Activated naive CD4-positive, alpha-beta T cell treated with anti-CD3 and anti-CD28 coated beads for 36 hours (primary cell): ENCODE measurements at regions not wholly inside any gene's neighbourhood (a gene's known extent, or its start where the extent isn't known, plus 50 kb on each side); places are given as distances from the start of the nearest gene placed in this dataset.

Experiments used
- CTCF ChIA-PET: fragments of 350-600 bp; sonication (Branson Sonifier 250); formaldehyde crosslinking; loops from one replicate; lab custom pipeline; 2021; ENCODE audit warnings: antibody characterized with exemption; lab: Charles Lee
- DNase-seq: peaks from one replicate; pipeline ENCODE4 v3.0.0-alpha.2; 2020
- H3K27ac Mint-ChIP-seq: one replicate; pipeline ENCODE4 v1.8.0; 2021; ENCODE audit warnings: mild to moderate bottlenecking, mixed read lengths
- H3K27me3 Mint-ChIP-seq: one replicate; pipeline ENCODE4 v1.8.0; 2021; ENCODE audit warnings: low read depth, mixed read lengths
- H3K36me3 Mint-ChIP-seq: one replicate; pipeline ENCODE4 v1.8.0; 2021; ENCODE audit warnings: low read depth, mixed read lengths
- H3K4me1 Mint-ChIP-seq: one replicate; pipeline ENCODE4 v1.8.0; 2021; ENCODE audit warnings: low read depth, mixed read lengths
- H3K4me3 Mint-ChIP-seq: one replicate; pipeline ENCODE4 v1.8.0; 2021; ENCODE audit warnings: mild to moderate bottlenecking, moderate library complexity, mixed read lengths
- H3K9me3 Mint-ChIP-seq: one replicate; pipeline ENCODE4 v1.8.0; 2021; ENCODE audit warnings: mixed read lengths
- intact Hi-C: fragments of 100-400 bp; cut with micrococcal nuclease; formaldehyde crosslinking; loops from one replicate; pipeline ENCODE4 v1.15.1; 2023

- Mint-ChIP-seq H3K9me3 (no peaks in the 10 kb centered on the region), H3K4me1 (no peaks in the 10 kb centered on the region), H3K36me3 (no peaks in the 10 kb centered on the region), H3K4me3 (no peak overlapping the region), H3K27ac (no peak overlapping the region), H3K27me3 (peaks cover 4% of the 10 kb centered on the region)
- no peak for DNase-seq
- intact Hi-C loops, result no loop called here
- CTCF ChIA-PET, result no interaction called here
Observed at GRCh38 chr14:38777401-38777800, 325.6 kb downstream of the SEC23A start.

DNA sequence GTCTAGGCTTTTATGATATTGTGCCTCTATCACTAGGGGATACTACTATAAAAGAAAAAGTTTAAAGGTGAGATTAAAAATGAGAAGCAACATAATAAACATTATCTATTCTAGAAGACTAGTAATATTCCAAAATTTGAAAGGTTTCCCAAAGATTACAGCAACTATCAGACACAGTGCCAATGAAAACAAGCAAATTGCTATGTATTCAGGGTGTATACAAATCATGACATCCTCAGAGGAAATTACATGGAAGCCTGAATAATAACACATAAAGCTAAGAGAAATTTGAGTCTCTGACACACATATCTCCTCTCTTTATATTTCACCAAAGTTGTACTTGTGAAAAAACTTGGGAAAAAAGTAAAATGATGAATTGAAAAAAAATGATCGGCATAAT is 327.0 kb downstream of the SEC23A start:
- Mint-ChIP-seq H3K27me3 (peaks cover 4% of the 10 kb centered on the region), H3K4me1 (no peaks in the 10 kb centered on the region), H3K4me3 (no peak overlapping the region), H3K27ac (no peak overlapping the region), H3K9me3 (no peaks in the 10 kb centered on the region), H3K36me3 (no peaks in the 10 kb centered on the region)
- CTCF ChIA-PET, result no interaction called here
- intact Hi-C loops, result no loop called here
- no peak for DNase-seq

DNA sequence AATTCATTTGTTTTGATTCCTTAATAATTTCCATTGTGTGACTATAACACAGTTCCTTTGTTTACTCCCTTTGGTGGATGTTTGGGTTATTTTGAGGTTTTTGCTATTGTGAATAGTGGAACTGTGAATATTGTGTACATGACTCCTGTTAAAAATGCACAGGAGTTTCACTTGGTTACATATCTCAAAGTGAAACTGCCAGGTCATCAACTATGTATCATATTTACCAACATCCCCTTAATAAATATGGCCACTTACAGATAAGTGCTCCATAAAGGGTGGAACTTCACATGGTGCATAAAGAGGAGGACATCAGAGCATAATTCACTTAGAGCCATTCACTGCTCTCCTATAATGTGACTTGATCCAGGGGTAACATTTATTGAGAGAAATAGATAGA is 328.9 kb downstream of the SEC23A start:
- H3K27ac Mint-ChIP-seq, result no peak overlapping the region
- H3K27me3 Mint-ChIP-seq, result peaks cover 4% of the 10 kb centered on the region
- no peak for DNase-seq
- intact Hi-C loops, result no loop called here
- no peak overlapping the region for H3K4me3 Mint-ChIP-seq
- no peaks in the 10 kb centered on the region for H3K9me3 Mint-ChIP-seq
- CTCF ChIA-PET, result no interaction called here
- H3K36me3 Mint-ChIP-seq, result no peaks in the 10 kb centered on the region
- no peaks in the 10 kb centered on the region for H3K4me1 Mint-ChIP-seq

GRCh38 chr14:38770251-38770650 is 332.8 kb downstream of the SEC23A start:
- Mint-ChIP-seq H3K27ac (no peak overlapping the region), H3K4me3 (no peak overlapping the region), H3K9me3 (peaks cover 2% of the 10 kb centered on the region), H3K4me1 (no peaks in the 10 kb centered on the region), H3K36me3 (no peaks in the 10 kb centered on the region), H3K27me3 (peaks cover 4% of the 10 kb centered on the region)
- DNase-seq, result no peak
- intact Hi-C loops, result no loop called here
- CTCF ChIA-PET, result no interaction called here

- peaks cover 2% of the 10 kb centered on the region for H3K9me3 Mint-ChIP-seq
- no peak overlapping the region for H3K4me3 Mint-ChIP-seq
- no peaks in the 10 kb centered on the region for H3K4me1 Mint-ChIP-seq
- peaks cover 2% of the 10 kb centered on the region for H3K27me3 Mint-ChIP-seq
- intact Hi-C loops, result no loop called here
- CTCF ChIA-PET, result interaction anchor here (0.5 to 1.1 kb wide), 2 partner anchors 318 to 600 kb away, joined by 3 to 6 read pairs; no protein-coding TSS in a partner anchor
- H3K27ac Mint-ChIP-seq, result no peak overlapping the region
- no peaks in the 10 kb centered on the region for H3K36me3 Mint-ChIP-seq
- DNase-seq, result no peak
Observed at GRCh38 chr14:38762845-38763244, 340.2 kb downstream of the SEC23A start.

DNA sequence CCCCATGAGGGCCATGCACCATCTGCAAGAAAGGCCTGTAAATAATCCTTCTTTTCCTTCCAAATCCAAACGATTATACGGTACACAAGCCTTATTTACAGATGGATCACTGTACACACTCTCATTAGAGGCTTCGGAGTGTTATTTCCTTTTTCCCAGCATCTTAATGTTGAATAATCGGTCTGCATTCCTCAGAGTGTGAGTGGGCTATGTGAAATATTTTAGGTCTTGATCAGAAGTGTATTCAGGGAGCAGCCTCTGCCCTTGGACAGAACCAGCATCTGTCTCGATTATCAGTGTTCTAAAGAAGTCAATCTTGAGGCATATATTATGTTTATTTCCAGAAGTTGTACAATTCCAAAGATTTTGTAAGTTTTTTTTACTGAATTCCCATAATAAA is 340.6 kb downstream of the SEC23A start:
- peaks cover 2% of the 10 kb centered on the region for H3K9me3 Mint-ChIP-seq
- CTCF ChIA-PET, result interaction anchor here (0.5 kb wide), 1 partner anchor 600 kb away, joined by 3 read pairs; no protein-coding TSS in a partner anchor
- H3K27ac Mint-ChIP-seq, result no peak overlapping the region
- no peak for DNase-seq
- H3K4me3 Mint-ChIP-seq, result no peak overlapping the region
- intact Hi-C loops, result no loop called here
- peaks cover 2% of the 10 kb centered on the region for H3K27me3 Mint-ChIP-seq
- H3K36me3 Mint-ChIP-seq, result no peaks in the 10 kb centered on the region
- H3K4me1 Mint-ChIP-seq, result no peaks in the 10 kb centered on the region

GRCh38 chr14:38761033-38761432 is 342.0 kb downstream of the SEC23A start:
- Mint-ChIP-seq H3K36me3 (no peaks in the 10 kb centered on the region), H3K4me3 (no peak overlapping the region), H3K27ac (no peak overlapping the region), H3K9me3 (no peaks in the 10 kb centered on the region), H3K27me3 (no peaks in the 10 kb centered on the region), H3K4me1 (no peaks in the 10 kb centered on the region)
- CTCF ChIA-PET, result no interaction called here
- intact Hi-C loops, result no loop called here
- no peak for DNase-seq

GRCh38 chr14:38758661-38759060 is 344.4 kb downstream of the SEC23A start:
- CTCF ChIA-PET, result no interaction called here
- no peaks in the 10 kb centered on the region for H3K27me3 Mint-ChIP-seq
- no peaks in the 10 kb centered on the region for H3K9me3 Mint-ChIP-seq
- H3K27ac Mint-ChIP-seq, result no peak overlapping the region
- intact Hi-C loops, result no loop called here
- H3K36me3 Mint-ChIP-seq, result no peaks in the 10 kb centered on the region
- no peak overlapping the region for H3K4me3 Mint-ChIP-seq
- DNase-seq, result no peak
- H3K4me1 Mint-ChIP-seq, result no peaks in the 10 kb centered on the region

- H3K27me3 Mint-ChIP-seq, result no peaks in the 10 kb centered on the region
- H3K4me3 Mint-ChIP-seq, result no peak overlapping the region
- no peak overlapping the region for H3K27ac Mint-ChIP-seq
- no peaks in the 10 kb centered on the region for H3K36me3 Mint-ChIP-seq
- no peaks in the 10 kb centered on the region for H3K4me1 Mint-ChIP-seq
- CTCF ChIA-PET, result no interaction called here
- intact Hi-C loops, result no loop called here
- no peak for DNase-seq
- H3K9me3 Mint-ChIP-seq, result no peaks in the 10 kb centered on the region
Observed at GRCh38 chr14:38755036-38755435, 348.0 kb downstream of the SEC23A start.

DNA sequence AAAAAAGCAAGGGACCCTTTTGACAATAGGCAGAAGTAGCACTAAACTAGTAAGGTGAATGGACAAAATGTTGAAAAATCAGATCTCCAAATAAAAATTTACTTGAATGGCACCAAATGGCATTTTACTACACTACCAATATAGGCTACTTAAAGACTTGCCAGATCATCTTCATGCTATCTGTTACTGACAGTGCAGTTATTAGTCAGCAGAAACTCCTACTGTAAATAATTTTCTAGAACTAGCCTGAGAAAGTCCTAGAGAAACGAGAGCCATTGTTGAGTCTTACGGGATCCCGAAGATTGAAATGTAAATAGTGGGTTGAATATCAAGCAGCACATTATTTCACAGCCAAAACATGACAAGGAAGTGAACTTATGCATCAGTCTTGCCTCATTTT is 350.3 kb downstream of the SEC23A start:
- Mint-ChIP-seq H3K4me1 (no peaks in the 10 kb centered on the region), H3K36me3 (no peaks in the 10 kb centered on the region), H3K27ac (no peak overlapping the region), H3K9me3 (no peaks in the 10 kb centered on the region), H3K27me3 (no peaks in the 10 kb centered on the region), H3K4me3 (no peak overlapping the region)
- intact Hi-C loops, result no loop called here
- CTCF ChIA-PET, result no interaction called here
- DNase-seq, result no peak

DNA sequence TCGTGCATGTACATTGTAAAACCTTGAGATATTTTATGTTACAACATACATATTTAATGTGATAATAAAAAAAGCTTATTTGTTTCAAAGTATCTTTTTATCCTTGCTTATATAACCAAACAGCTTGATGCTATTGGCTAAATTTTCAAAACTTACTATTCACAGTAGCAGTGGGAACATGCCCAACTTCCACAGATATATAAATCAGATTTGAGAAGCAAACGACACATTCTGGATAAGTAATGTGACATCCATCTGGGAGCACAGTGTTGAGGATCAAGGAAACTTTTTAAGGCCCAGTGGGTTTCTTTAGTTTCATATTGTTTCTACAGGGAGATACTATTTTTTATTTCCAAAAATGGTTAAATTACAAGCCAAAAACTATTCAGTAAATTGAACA is 350.7 kb downstream of the SEC23A start:
- intact Hi-C loops, result no loop called here
- no peak for DNase-seq
- CTCF ChIA-PET, result no interaction called here
- Mint-ChIP-seq H3K27me3 (no peaks in the 10 kb centered on the region), H3K4me1 (no peaks in the 10 kb centered on the region), H3K4me3 (no peak overlapping the region), H3K9me3 (peaks cover 1% of the 10 kb centered on the region), H3K36me3 (no peaks in the 10 kb centered on the region), H3K27ac (no peak overlapping the region)

DNA sequence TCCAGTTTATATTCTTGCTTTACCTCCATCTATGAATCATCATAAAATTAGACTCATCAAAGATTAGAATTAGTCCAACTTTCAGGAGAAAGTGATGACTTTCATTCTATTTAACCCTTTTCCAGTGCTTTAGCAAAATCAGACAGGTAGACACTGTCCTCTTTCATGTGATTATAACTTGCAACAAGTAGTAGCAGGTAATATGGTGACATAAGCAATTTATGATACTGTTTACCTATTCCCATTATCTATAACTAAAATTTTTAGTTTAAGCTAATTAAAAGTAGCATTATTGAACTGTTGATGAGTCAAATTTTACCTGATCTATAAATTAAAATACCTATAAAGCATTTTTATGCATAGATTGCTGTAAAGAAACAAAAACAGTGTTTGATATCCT is 351.6 kb downstream of the SEC23A start:
- intact Hi-C loops, result no loop called here
- DNase-seq, result no peak
- H3K27me3 Mint-ChIP-seq, result no peaks in the 10 kb centered on the region

DNA sequence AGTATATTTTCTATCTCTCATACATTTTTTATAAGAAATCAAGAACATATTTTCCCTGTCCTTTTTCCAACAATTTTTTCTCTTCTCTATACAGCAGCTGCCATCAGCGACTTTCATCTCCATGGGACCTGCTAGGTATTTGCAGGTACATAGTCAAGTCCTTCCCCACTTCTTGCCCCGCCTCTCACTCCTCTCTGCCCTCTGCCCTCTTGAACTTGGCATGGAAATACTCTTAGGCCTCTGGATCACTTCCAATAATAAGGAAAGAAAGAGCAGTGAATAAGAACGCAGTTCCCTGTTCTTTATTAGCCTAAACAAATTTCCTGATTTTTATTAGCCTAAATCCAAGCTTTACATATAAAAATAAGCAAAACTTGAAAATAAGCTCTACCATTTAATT is 353.1 kb downstream of the SEC23A start:
- no peak overlapping the region for H3K27ac Mint-ChIP-seq
- H3K4me1 Mint-ChIP-seq, result no peaks in the 10 kb centered on the region
- DNase-seq, result no peak
- CTCF ChIA-PET, result no interaction called here
- H3K36me3 Mint-ChIP-seq, result no peaks in the 10 kb centered on the region
- peaks cover 1% of the 10 kb centered on the region for H3K9me3 Mint-ChIP-seq
- intact Hi-C loops, result no loop called here
- H3K4me3 Mint-ChIP-seq, result no peak overlapping the region
- no peaks in the 10 kb centered on the region for H3K27me3 Mint-ChIP-seq

More for the DNA sequence above, 351.6 kb downstream of the SEC23A start:
- no peak overlapping the region for H3K4me3 Mint-ChIP-seq
- H3K9me3 Mint-ChIP-seq, result peaks cover 1% of the 10 kb centered on the region
- no peaks in the 10 kb centered on the region for H3K4me1 Mint-ChIP-seq
- CTCF ChIA-PET, result no interaction called here
- H3K27ac Mint-ChIP-seq, result no peak overlapping the region
- H3K36me3 Mint-ChIP-seq, result no peaks in the 10 kb centered on the region

DNA sequence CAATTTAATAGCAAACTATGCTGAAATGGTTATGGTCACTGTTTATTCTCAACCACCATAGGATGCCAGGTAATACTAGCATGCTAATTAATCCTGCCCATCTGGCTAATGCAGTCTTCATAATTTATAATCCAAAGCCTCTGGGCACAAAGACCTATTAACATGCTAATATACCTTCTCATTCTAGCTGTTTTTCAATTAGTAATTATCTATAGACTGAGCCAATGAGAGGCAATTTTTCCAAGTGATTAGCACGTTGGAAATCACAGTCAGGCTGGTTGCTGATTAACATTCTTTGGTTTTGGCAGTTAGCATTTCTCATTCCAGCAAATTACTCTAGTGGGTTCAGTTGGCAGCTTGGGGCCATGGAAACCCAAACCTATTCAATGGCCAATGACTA is 357.2 kb downstream of the SEC23A start:
- no peaks in the 10 kb centered on the region for H3K27me3 Mint-ChIP-seq
- no peak overlapping the region for H3K27ac Mint-ChIP-seq
- DNase-seq, result no peak
- no peak overlapping the region for H3K4me3 Mint-ChIP-seq
- H3K4me1 Mint-ChIP-seq, result no peaks in the 10 kb centered on the region
- intact Hi-C loops, result no loop called here
- H3K9me3 Mint-ChIP-seq, result peaks cover 1% of the 10 kb centered on the region
- CTCF ChIA-PET, result no interaction called here
- no peaks in the 10 kb centered on the region for H3K36me3 Mint-ChIP-seq
